Activated naive CD8-positive, alpha-beta T cell treated with anti-CD3 and anti-CD28 coated beads for 36 hours (primary cell): ENCODE measurements at regions not wholly inside any gene's neighbourhood (a gene's known extent, or its start where the extent isn't known, plus 50 kb on each side); places are given as distances from the start of the nearest gene placed in this dataset.

ENCODE experiments used
- DNase-seq: peaks from one replicate; pipeline ENCODE4 v3.0.0; 2021
- H3K27ac Mint-ChIP-seq: one replicate; pipeline ENCODE4 v1.8.0; 2022; ENCODE audit warnings: mild to moderate bottlenecking, moderate library complexity, mixed read lengths
- H3K27me3 Mint-ChIP-seq: one replicate; pipeline ENCODE4 v1.8.0; 2022; ENCODE audit warnings: mild to moderate bottlenecking, mixed read lengths
- H3K36me3 Mint-ChIP-seq: one replicate; pipeline ENCODE4 v1.8.0; 2021; ENCODE audit warnings: mild to moderate bottlenecking, mixed read lengths
- H3K4me1 Mint-ChIP-seq: one replicate; pipeline ENCODE4 v1.8.0; 2021; ENCODE audit warnings: mixed read lengths
- H3K4me3 Mint-ChIP-seq: one replicate; pipeline ENCODE4 v1.8.0; 2022; ENCODE audit warnings: mild to moderate bottlenecking, moderate library complexity, mixed read lengths
- H3K9me3 Mint-ChIP-seq: one replicate; pipeline ENCODE4 v1.8.0; 2022; ENCODE audit warnings: mixed read lengths

GRCh38 chr6:90973188-90973587 lies 386.3 kb upstream of the MAP3K7 start:
- H3K4me3 Mint-ChIP-seq: no peak overlapping the region
- H3K27me3 Mint-ChIP-seq: peaks cover 9% of the 10 kb centered on the region
- H3K4me1 Mint-ChIP-seq: no peaks in the 10 kb centered on the region
- H3K27ac Mint-ChIP-seq: no peak overlapping the region
- no peaks in the 10 kb centered on the region for H3K36me3 Mint-ChIP-seq
- DNase-seq: no peak
- H3K9me3 Mint-ChIP-seq: no peaks in the 10 kb centered on the region

DNA sequence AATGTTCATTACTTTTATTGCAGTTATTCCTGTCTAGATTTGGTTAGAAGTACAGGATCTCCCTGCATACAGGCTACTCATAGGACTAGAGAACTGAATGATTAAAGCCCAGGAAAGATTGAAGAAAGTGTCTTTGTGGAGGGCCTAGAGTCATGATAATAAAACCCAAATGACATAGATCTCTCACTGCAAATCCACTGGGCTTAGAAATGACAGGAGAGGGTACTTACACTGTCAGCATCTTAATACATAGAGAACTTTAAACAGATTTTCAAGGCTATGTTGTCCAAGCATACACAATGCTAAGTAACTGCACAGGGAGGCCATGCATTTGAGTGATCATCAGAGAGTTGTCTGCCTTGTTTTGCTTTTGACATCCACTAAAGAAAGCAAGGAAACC lies 383.8 kb upstream of the MAP3K7 start:
- Mint-ChIP-seq H3K27ac (no peak overlapping the region), H3K9me3 (no peaks in the 10 kb centered on the region), H3K4me3 (no peak overlapping the region), H3K4me1 (no peaks in the 10 kb centered on the region), H3K27me3 (peaks cover 13% of the 10 kb centered on the region), H3K36me3 (no peaks in the 10 kb centered on the region)
- no peak for DNase-seq

DNA sequence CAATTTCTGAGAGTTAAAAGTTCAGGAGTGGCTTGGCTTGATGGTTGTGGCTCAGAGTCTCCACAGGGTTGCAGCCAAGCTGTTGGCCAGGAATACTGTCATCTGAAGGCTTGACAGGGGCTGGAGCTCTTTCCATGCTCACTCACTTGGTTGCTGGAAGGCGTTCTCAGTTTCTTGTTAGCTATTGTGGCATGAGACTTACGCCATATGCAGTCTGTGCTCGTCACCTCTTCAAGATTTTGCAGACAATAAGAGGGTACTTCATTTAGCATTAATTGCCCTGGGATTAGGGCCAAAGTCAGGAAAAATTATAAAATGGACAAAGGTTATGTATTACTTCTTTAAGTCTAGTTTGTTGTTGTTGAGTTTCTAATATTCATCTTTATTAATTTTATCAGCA lies 380.6 kb upstream of the MAP3K7 start:
- no peaks in the 10 kb centered on the region for H3K36me3 Mint-ChIP-seq
- no peaks in the 10 kb centered on the region for H3K9me3 Mint-ChIP-seq

DNA sequence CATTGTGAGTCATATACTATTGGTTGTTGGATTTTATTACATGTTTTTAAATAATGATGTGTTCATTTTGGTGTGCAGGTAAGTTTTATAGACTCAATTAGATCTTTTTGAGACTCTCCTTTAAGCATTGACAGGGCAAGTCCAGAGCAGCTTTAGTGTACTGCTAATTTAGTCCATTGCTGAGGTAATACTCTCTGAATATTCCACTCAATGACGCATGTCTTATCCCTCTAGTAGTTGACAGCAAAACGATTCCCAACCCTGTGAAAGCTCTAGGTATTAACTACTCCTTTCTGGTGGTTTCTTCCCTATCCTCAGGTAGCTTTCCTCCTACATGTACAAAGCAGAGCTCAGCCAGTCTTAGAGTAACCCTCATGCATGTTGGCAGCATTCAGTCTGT lies 373.5 kb upstream of the MAP3K7 start:
- Mint-ChIP-seq H3K4me1 (no peaks in the 10 kb centered on the region), H3K9me3 (no peaks in the 10 kb centered on the region), H3K36me3 (no peaks in the 10 kb centered on the region), H3K27ac (no peak overlapping the region), H3K27me3 (no peaks in the 10 kb centered on the region), H3K4me3 (no peak overlapping the region)
- no peak for DNase-seq

More for the DNA sequence above, 380.6 kb upstream of the MAP3K7 start:
- DNase-seq: no peak
- H3K27me3 Mint-ChIP-seq: peaks cover 13% of the 10 kb centered on the region
- H3K4me1 Mint-ChIP-seq: no peaks in the 10 kb centered on the region
- no peak overlapping the region for H3K4me3 Mint-ChIP-seq
- H3K27ac Mint-ChIP-seq: no peak overlapping the region

GRCh38 chr6:90955246-90955645 lies 368.4 kb upstream of the MAP3K7 start:
- no peaks in the 10 kb centered on the region for H3K27me3 Mint-ChIP-seq
- H3K9me3 Mint-ChIP-seq: no peaks in the 10 kb centered on the region
- H3K27ac Mint-ChIP-seq: no peak overlapping the region
- no peak for DNase-seq
- no peaks in the 10 kb centered on the region for H3K36me3 Mint-ChIP-seq
- H3K4me1 Mint-ChIP-seq: no peaks in the 10 kb centered on the region
- H3K4me3 Mint-ChIP-seq: no peak overlapping the region

GRCh38 chr6:90953405-90954161 lies 366.7 kb upstream of the MAP3K7 start:
- DNase-seq: no peak
- Mint-ChIP-seq H3K36me3 (no peaks in the 10 kb centered on the region), H3K27me3 (no peaks in the 10 kb centered on the region), H3K27ac (no peak overlapping the region), H3K4me1 (no peaks in the 10 kb centered on the region), H3K9me3 (no peaks in the 10 kb centered on the region), H3K4me3 (no peak overlapping the region)

- no peak overlapping the region for H3K4me3 Mint-ChIP-seq
- DNase-seq: no peak
- no peaks in the 10 kb centered on the region for H3K4me1 Mint-ChIP-seq
- no peaks in the 10 kb centered on the region for H3K9me3 Mint-ChIP-seq
- H3K36me3 Mint-ChIP-seq: no peaks in the 10 kb centered on the region
- H3K27me3 Mint-ChIP-seq: no peaks in the 10 kb centered on the region
- no peak overlapping the region for H3K27ac Mint-ChIP-seq
These were observed 365.3 kb upstream of the MAP3K7 start for GRCh38 chr6:90952176-90952575.

DNA sequence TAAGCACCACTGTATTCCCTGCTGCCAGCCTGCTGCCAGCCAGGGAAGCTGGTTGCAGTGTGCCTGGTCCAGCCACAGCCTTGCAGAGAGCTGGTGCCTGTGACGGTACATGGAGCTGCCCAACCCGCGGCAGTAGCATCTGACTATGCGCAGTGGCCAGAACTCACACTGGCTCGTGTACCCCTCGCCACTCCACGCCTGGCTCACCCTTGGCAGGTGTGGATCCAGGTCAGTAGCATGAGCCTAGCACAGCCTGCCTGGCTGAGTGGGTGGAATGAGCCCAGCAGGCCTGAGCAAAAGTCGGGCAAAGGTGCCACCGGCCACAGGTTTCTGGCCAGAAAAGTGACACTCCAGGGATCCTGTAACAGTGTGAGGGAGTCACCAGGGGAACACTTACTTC lies 361.7 kb upstream of the MAP3K7 start:
- Mint-ChIP-seq H3K4me1 (no peaks in the 10 kb centered on the region), H3K27me3 (no peaks in the 10 kb centered on the region), H3K27ac (no peak overlapping the region), H3K9me3 (no peaks in the 10 kb centered on the region), H3K36me3 (no peaks in the 10 kb centered on the region), H3K4me3 (no peak overlapping the region)
- no peak for DNase-seq

- no peaks in the 10 kb centered on the region for H3K9me3 Mint-ChIP-seq
- H3K27me3 Mint-ChIP-seq: no peaks in the 10 kb centered on the region
- no peak overlapping the region for H3K27ac Mint-ChIP-seq
- DNase-seq: no peak
- H3K4me3 Mint-ChIP-seq: no peak overlapping the region
- H3K36me3 Mint-ChIP-seq: no peaks in the 10 kb centered on the region
- H3K4me1 Mint-ChIP-seq: no peaks in the 10 kb centered on the region
These were observed 360.6 kb upstream of the MAP3K7 start for GRCh38 chr6:90947184-90948064.

- Mint-ChIP-seq H3K4me3 (no peak overlapping the region), H3K4me1 (peaks cover 10% of the 10 kb centered on the region), H3K27ac (no peak overlapping the region), H3K36me3 (no peaks in the 10 kb centered on the region), H3K9me3 (no peaks in the 10 kb centered on the region), H3K27me3 (no peaks in the 10 kb centered on the region)
- no peak for DNase-seq
These were observed 355.0 kb upstream of the MAP3K7 start for GRCh38 chr6:90941885-90942284.

- no peak for DNase-seq
- Mint-ChIP-seq H3K36me3 (no peaks in the 10 kb centered on the region), H3K9me3 (no peaks in the 10 kb centered on the region), H3K4me3 (no peak overlapping the region), H3K4me1 (peaks cover 10% of the 10 kb centered on the region), H3K27me3 (no peaks in the 10 kb centered on the region), H3K27ac (no peak overlapping the region)
These were observed 354.1 kb upstream of the MAP3K7 start for GRCh38 chr6:90940812-90941481.

DNA sequence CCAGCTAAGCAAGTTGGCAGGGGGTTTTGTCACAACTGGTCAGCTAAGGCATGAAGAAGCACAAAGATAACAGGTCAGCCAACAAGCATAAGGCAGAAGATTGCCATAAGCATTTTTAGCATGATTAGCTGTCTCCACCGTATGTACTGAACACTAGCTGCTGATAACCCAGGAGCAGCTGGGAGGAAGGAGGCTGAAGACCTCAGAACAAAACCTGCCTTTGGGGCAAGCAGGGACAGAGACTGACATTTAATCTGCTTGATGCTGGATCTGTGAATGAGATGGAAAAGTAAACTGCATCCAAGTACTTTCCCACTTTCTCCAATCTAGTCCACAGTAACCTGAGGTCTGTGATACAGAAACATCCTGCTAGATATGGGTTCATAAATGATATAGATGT lies 353.0 kb upstream of the MAP3K7 start:
- Mint-ChIP-seq H3K4me3 (no peak overlapping the region), H3K4me1 (peaks cover 10% of the 10 kb centered on the region), H3K9me3 (no peaks in the 10 kb centered on the region), H3K36me3 (no peaks in the 10 kb centered on the region), H3K27ac (no peak overlapping the region), H3K27me3 (peaks cover 4% of the 10 kb centered on the region)
- DNase-seq: no peak

GRCh38 chr6:90938122-90938521 lies 351.2 kb upstream of the MAP3K7 start:
- Mint-ChIP-seq H3K4me1 (peaks cover 10% of the 10 kb centered on the region), H3K36me3 (no peaks in the 10 kb centered on the region), H3K27me3 (peaks cover 4% of the 10 kb centered on the region), H3K27ac (no peak overlapping the region), H3K4me3 (no peak overlapping the region), H3K9me3 (no peaks in the 10 kb centered on the region)
- DNase-seq: no peak

DNA sequence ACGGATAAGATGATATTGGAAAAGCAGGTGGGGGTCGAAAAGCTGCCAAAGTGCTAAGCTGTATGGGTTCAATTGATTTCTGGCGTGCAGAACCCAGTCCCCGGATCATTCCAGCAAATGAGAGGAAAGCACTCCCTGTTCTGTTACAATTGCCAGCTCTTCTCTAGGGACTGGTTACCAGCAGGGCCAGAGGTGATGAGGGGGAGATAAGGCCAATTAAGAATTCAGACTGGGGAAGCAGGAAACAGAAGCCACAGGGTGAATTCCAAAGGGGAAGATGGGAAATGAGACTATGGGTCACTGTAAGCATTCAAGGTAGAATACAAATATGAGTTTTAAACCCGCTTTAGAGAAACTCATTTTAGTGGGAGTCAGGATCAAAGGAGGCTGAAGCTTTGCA lies 349.4 kb upstream of the MAP3K7 start:
- no peak overlapping the region for H3K27ac Mint-ChIP-seq
- H3K36me3 Mint-ChIP-seq: no peaks in the 10 kb centered on the region
- H3K27me3 Mint-ChIP-seq: peaks cover 14% of the 10 kb centered on the region
- DNase-seq: no peak
- no peaks in the 10 kb centered on the region for H3K9me3 Mint-ChIP-seq
- peaks cover 8% of the 10 kb centered on the region for H3K4me1 Mint-ChIP-seq
- H3K4me3 Mint-ChIP-seq: no peak overlapping the region

DNA sequence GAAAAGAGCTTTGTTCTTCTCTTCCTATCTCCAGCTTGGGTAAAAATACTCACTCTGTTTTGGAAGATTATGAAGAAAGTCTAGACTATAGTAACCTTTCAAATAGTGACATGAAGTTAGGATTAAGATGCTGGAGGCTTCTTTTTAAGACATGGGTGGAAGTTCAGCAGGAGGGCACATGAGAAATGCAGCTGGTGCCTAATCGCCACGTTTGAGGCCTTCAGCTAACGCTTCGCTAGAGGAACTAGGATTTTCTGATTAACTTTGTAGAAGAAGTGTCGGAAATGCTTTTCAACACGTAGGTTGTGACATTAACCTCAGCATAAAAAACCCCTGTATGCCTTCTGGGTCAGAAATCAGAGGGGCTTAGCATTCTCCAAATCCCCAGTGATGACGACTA lies 348.1 kb upstream of the MAP3K7 start:
- Mint-ChIP-seq H3K36me3 (no peaks in the 10 kb centered on the region), H3K9me3 (no peaks in the 10 kb centered on the region), H3K27me3 (peaks cover 20% of the 10 kb centered on the region), H3K4me3 (no peak overlapping the region), H3K27ac (no peak overlapping the region), H3K4me1 (no peaks in the 10 kb centered on the region)
- no peak for DNase-seq
